ENCODE measurements at regions not wholly inside any gene's neighbourhood (a gene's known extent, or its start where the extent isn't known, plus 50 kb on each side); places are given as distances from the start of the nearest gene placed in this dataset.

- TF ChIP-seq CREB3 (tag; conservative IDR thresholded peaks at IDR 0.05; ENCODE audit: low read depth) (no peak), GTF2E2 (tag; IDR thresholded peaks at IDR 0.05) (no peak), ZNF395 (CRISPR knock-in tag; IDR thresholded peaks at IDR 0.05) (peak; percentile 47; the same call in 1 of the 2 replicates), CHAMP1 (IDR thresholded peaks at IDR 0.05) (peak; percentile 62), USF1 (CRISPR knock-in tag; IDR thresholded peaks at IDR 0.05) (no peak), ZNF318 (IDR thresholded peaks at IDR 0.05; ENCODE audit: borderline replicate concordance in 1 of 2, low read depth in 1 of 2) (peak in 1 of 2 experiments; percentile 41; a peak in 1 of 4 replicates), ZNF695 (CRISPR knock-in tag; IDR thresholded peaks at IDR 0.05) (no peak), ZNF232 (CRISPR knock-in tag; IDR thresholded peaks at IDR 0.05) (no peak), RAD51 (IDR thresholded peaks at IDR 0.05; ENCODE audit: borderline replicate concordance, low read depth) (no peak), MTA2 (IDR thresholded peaks at IDR 0.05; ENCODE audit: low read depth) (peak; percentile 50; the same call in 1 of the 2 replicates), DIDO1 (tag; IDR thresholded peaks at IDR 0.05; ENCODE audit: low read depth) (no peak)
These were observed 393.9 kb upstream of the TCF4 start (continued) for GRCh38 chr18:55981712-55982475.
